ENCODE measurements at regions not wholly inside any gene's neighbourhood (a gene's known extent, or its start where the extent isn't known, plus 50 kb on each side); places are given as distances from the start of the nearest gene placed in this dataset.
"Not testable (repeated sequence)": the region's sequence is repeated elsewhere in the genome, so short reads cannot be mapped to it uniquely, and the experiment has no call there.

GRCh38 chr9:29176786-29177185 is 1603.5 kb upstream of the C9orf72 start:
- Mint-ChIP-seq H3K27ac (no peak overlapping the region), H3K4me3 (no peak overlapping the region), H3K27me3 (ENCODE audit: insufficient read depth, low read depth) (no peaks in the 10 kb centered on the region), H3K4me1 (peaks cover 6% of the 10 kb centered on the region), H3K36me3 (no peaks in the 10 kb centered on the region), H3K9me3 (no peaks in the 10 kb centered on the region)
- H3K27me3 ChIP-seq = no peaks in the 10 kb centered on the region
- no peaks in the 10 kb centered on the region for H3F3A ChIP-seq (ENCODE audit: low read depth)
- no peaks in the 10 kb centered on the region for H3K79me2 ChIP-seq (ENCODE audit: low read depth)
- no peaks in the 10 kb centered on the region for H3K36me3 ChIP-seq
- no peaks in the 10 kb centered on the region for H3K4me1 ChIP-seq
- no peak overlapping the region for H3K9ac ChIP-seq
- no peak overlapping the region for H3K27ac ChIP-seq
- H3K4me2 ChIP-seq = no peak overlapping the region
- H3K4me3 ChIP-seq = no peak overlapping the region
- no peak for DNase-seq (ENCODE audit: low spot score)
- TF ChIP-seq EZH2phosphoT487 (IDR thresholded peaks at IDR 0.05) = no peak
- no peaks in the 10 kb centered on the region for H4K20me1 ChIP-seq (ENCODE audit: low read depth)
- no peak overlapping the region for H2AFZ ChIP-seq (replicated peaks)
- H3K9me3 ChIP-seq (ENCODE audit: low read depth) = no peaks in the 10 kb centered on the region

- H3K79me2 ChIP-seq (ENCODE audit: low read depth) = no peaks in the 10 kb centered on the region
- H3K9me3 ChIP-seq (ENCODE audit: low read depth) = no peaks in the 10 kb centered on the region
- H3K4me3 ChIP-seq = no peak overlapping the region
- no peak overlapping the region for H3K4me2 ChIP-seq
- H3K36me3 Mint-ChIP-seq = no peaks in the 10 kb centered on the region
- H3K4me3 Mint-ChIP-seq = no peak overlapping the region
- H4K20me1 ChIP-seq (ENCODE audit: low read depth) = no peaks in the 10 kb centered on the region
- H3K36me3 ChIP-seq = no peaks in the 10 kb centered on the region
- peaks cover 2% of the 10 kb centered on the region for H3K9me3 Mint-ChIP-seq
- H3K27me3 ChIP-seq = no peaks in the 10 kb centered on the region
- no peak overlapping the region for H2AFZ ChIP-seq (replicated peaks)
- TF ChIP-seq EZH2phosphoT487 (IDR thresholded peaks at IDR 0.05) (no peak), EZH2 (IDR thresholded peaks at IDR 0.05) (no peak), CTCF (IDR thresholded peaks at IDR 0.05) (no peak)
- H3K4me1 Mint-ChIP-seq = peaks cover 3% of the 10 kb centered on the region
- DNase-seq (ENCODE audit: low spot score) = no peak
- H3K4me1 ChIP-seq = no peaks in the 10 kb centered on the region
- no peak overlapping the region for H3K27ac Mint-ChIP-seq
- H3F3A ChIP-seq (ENCODE audit: low read depth) = no peaks in the 10 kb centered on the region
- H3K27me3 Mint-ChIP-seq (ENCODE audit: insufficient read depth, low read depth) = no peaks in the 10 kb centered on the region
- no peak overlapping the region for H3K9ac ChIP-seq
- H3K27ac ChIP-seq = no peak overlapping the region
These were observed 1610.7 kb upstream of the C9orf72 start for GRCh38 chr9:29183971-29184370.

DNA sequence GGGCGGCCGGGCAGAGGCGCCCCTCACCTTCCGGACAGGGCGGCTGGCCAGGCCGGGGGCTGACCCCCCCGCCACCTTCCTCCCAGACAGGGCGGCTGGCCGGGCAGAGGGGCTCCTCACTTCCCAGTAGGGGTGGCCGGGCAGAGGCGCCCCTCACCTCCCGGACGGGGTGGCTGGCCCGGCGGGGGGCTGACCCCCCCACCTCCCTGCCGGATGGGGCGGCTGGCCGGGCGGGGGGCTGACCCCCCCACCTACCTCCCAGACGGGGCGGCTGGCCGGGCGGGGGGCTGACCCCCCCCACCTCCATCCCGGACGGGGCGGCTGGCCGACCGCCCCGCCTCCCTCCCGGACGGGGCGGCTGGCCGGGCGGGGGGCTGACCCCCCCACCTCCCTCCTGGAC is 1615.5 kb upstream of the C9orf72 start:
- not testable (repeated sequence) for H3K27ac ChIP-seq; H3K36me3 ChIP-seq; DNase-seq (ENCODE audit: low spot score); H3K27me3 ChIP-seq; H3K4me3 Mint-ChIP-seq; H3K9ac ChIP-seq; H3K9me3 Mint-ChIP-seq; H3K4me1 ChIP-seq; H3F3A ChIP-seq (ENCODE audit: low read depth); H3K36me3 Mint-ChIP-seq; H4K20me1 ChIP-seq (ENCODE audit: low read depth); H3K4me1 Mint-ChIP-seq; H3K9me3 ChIP-seq (ENCODE audit: low read depth); H3K4me2 ChIP-seq; H3K27me3 Mint-ChIP-seq (ENCODE audit: insufficient read depth, low read depth); H3K4me3 ChIP-seq; H3K79me2 ChIP-seq (ENCODE audit: low read depth); H2AFZ ChIP-seq (replicated peaks); H3K27ac Mint-ChIP-seq

GRCh38 chr9:29189221-29189620 is 1615.9 kb upstream of the C9orf72 start:
- H3K9me3 ChIP-seq (ENCODE audit: low read depth); H3K27ac ChIP-seq; H3K4me1 Mint-ChIP-seq; H3K4me2 ChIP-seq; H3F3A ChIP-seq (ENCODE audit: low read depth); H3K9me3 Mint-ChIP-seq; H3K36me3 ChIP-seq; H4K20me1 ChIP-seq (ENCODE audit: low read depth); H3K27ac Mint-ChIP-seq; H3K36me3 Mint-ChIP-seq; H3K27me3 ChIP-seq; H2AFZ ChIP-seq (replicated peaks); H3K4me3 Mint-ChIP-seq; H3K4me3 ChIP-seq; DNase-seq (ENCODE audit: low spot score); H3K9ac ChIP-seq; H3K79me2 ChIP-seq (ENCODE audit: low read depth); H3K4me1 ChIP-seq; H3K27me3 Mint-ChIP-seq (ENCODE audit: insufficient read depth, low read depth): not testable (repeated sequence)

DNA sequence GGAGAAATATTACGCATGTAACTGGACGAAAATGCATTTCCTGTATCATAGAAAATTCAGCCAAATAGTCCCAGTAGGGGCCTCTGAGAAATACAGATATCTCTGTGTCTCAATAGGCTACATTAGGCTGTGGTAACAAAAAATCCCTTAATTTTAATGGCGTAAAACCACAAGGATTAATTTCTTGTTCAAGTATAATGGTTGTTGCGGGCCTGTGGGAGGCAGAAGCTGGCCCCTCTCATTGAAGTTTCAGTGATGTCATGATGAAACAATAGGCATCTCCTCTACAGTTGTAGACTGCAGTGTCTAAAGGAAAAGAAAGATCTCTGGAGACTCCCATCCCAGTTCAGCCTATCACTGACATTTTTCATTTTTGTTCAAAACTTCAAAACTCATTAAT is 1625.6 kb upstream of the C9orf72 start:
- Mint-ChIP-seq H3K36me3 (no peaks in the 10 kb centered on the region), H3K27me3 (ENCODE audit: insufficient read depth, low read depth) (no peaks in the 10 kb centered on the region), H3K9me3 (no peaks in the 10 kb centered on the region), H3K4me3 (no peak overlapping the region), H3K4me1 (no peaks in the 10 kb centered on the region), H3K27ac (no peak overlapping the region)
- no peak for DNase-seq (ENCODE audit: low spot score)
- Histone ChIP-seq H4K20me1 (ENCODE audit: low read depth) (no peaks in the 10 kb centered on the region), H3K4me2 (no peak overlapping the region), H3K4me3 (no peak overlapping the region), H3K9ac (no peak overlapping the region), H3K4me1 (no peaks in the 10 kb centered on the region), H3K79me2 (ENCODE audit: low read depth) (no peaks in the 10 kb centered on the region), H3K9me3 (ENCODE audit: low read depth) (no peaks in the 10 kb centered on the region), H3K27ac (no peak overlapping the region), H3K36me3 (no peaks in the 10 kb centered on the region), H3F3A (ENCODE audit: low read depth) (no peaks in the 10 kb centered on the region), H2AFZ (replicated peaks) (no peak overlapping the region), H3K27me3 (no peaks in the 10 kb centered on the region)
- TF ChIP-seq CTCF (IDR thresholded peaks at IDR 0.05) (no peak), EZH2phosphoT487 (IDR thresholded peaks at IDR 0.05) (no peak), EZH2 (IDR thresholded peaks at IDR 0.05) (no peak)

Measured in neural progenitor cell (in vitro differentiated cells).